Prostate gland (tissue), 2 donors: ENCODE measurements at regions not wholly inside any gene's neighbourhood (a gene's known extent, or its start where the extent isn't known, plus 50 kb on each side); places are given as distances from the start of the nearest gene placed in this dataset.

Source experiments
- CTCF ChIP-seq, 4 experiments: fragments of 200-600 bp in 2 of 4; fragments of 450-650 bp in 2 of 4; sonication (generic) in 2 of 4; IDR thresholded peaks; 1 replicate in 3 of 4; 2 replicates in 1 of 4; pipeline ENCODE4 v1.5.1; 2016 to 2019; ENCODE audit warnings: antibody characterized with exemption in 4 of 4, mild to moderate bottlenecking in 2 of 4, moderate library complexity in 2 of 4
- POLR2A ChIP-seq: fragments of 450-650 bp; IDR thresholded peaks from one replicate; pipeline ENCODE4 v1.6.1; 2016; ENCODE audit warnings: antibody characterized with exemption, mild to moderate bottlenecking
- POLR2AphosphoS5 ChIP-seq: sonication (generic); formaldehyde crosslinking; IDR thresholded peaks from one replicate; pipeline ENCODE4 v1.6.1; 2017; ENCODE audit warnings: antibody characterized with exemption

- TF ChIP-seq CTCF (IDR thresholded peaks at IDR 0.05) (no peak), POLR2A (no peak), POLR2AphosphoS5 (no peak)
These were observed 58.4 kb upstream of the ASTN2 start for GRCh38 chr9:117473293-117473692.
